GM19328 (cell line): ENCODE measurements at regions not wholly inside any gene's neighbourhood (a gene's known extent, or its start where the extent isn't known, plus 50 kb on each side); places are given as distances from the start of the nearest gene placed in this dataset.
"Not testable (repeated sequence)": the region's sequence is repeated elsewhere in the genome, so short reads cannot be mapped to it uniquely, and the experiment has no call there.

ENCODE experiments used
- ATAC-seq: cut with Tn5 transposase; IDR thresholded peaks from one replicate; pipeline ENCODE4 v1.9.1; 2021; ENCODE audit warnings: mild to moderate bottlenecking, moderate library complexity; ENCODE audit not compliant: unreplicated experiment

- ATAC-seq: no peak
Measured at GRCh38 chr3:56957522-56957921, 102.9 kb upstream of the SPATA12 start.

- no peak for ATAC-seq
Measured at GRCh38 chr3:56956906-56957305, 103.6 kb upstream of the SPATA12 start.

- no peak for ATAC-seq
Measured at GRCh38 chr3:56955492-56956111, 104.9 kb upstream of the SPATA12 start.

- ATAC-seq: no peak
Measured at GRCh38 chr3:56954125-56954524, 106.3 kb upstream of the SPATA12 start.

- ATAC-seq: no peak
Measured at GRCh38 chr3:56952846-56953245, 107.6 kb upstream of the SPATA12 start.

- ATAC-seq: no peak
Measured at GRCh38 chr3:56952061-56952460, 108.4 kb upstream of the SPATA12 start.

- ATAC-seq: no peak
Measured at GRCh38 chr3:56951366-56951765, 109.1 kb upstream of the SPATA12 start.

GRCh38 chr3:56945378-56945777 is 115.1 kb upstream of the SPATA12 start:
- ATAC-seq: not testable (repeated sequence)

GRCh38 chr3:56942523-56942922 is 117.9 kb upstream of the SPATA12 start:
- ATAC-seq: no peak

GRCh38 chr3:56940976-56941375 is 119.5 kb upstream of the SPATA12 start:
- ATAC-seq: no peak

- no peak for ATAC-seq
Measured at GRCh38 chr3:56940321-56940720, 120.1 kb upstream of the SPATA12 start.

- ATAC-seq: no peak
Measured at GRCh38 chr3:56939834-56940233, 120.6 kb upstream of the SPATA12 start.

GRCh38 chr3:56938530-56938929 is 121.9 kb upstream of the SPATA12 start:
- ATAC-seq: no peak

- no peak for ATAC-seq
Measured at GRCh38 chr3:56937580-56937979, 122.9 kb upstream of the SPATA12 start.

- ATAC-seq: no peak
Measured at GRCh38 chr3:56935811-56936210, 124.7 kb upstream of the SPATA12 start.

- ATAC-seq: not testable (repeated sequence)
Measured at GRCh38 chr3:56934481-56934880, 126.0 kb upstream of the SPATA12 start.

- no peak for ATAC-seq
Measured at GRCh38 chr3:56933803-56934202, 126.7 kb upstream of the SPATA12 start.

- no peak for ATAC-seq
Measured at GRCh38 chr3:56932866-56933265, 127.6 kb upstream of the SPATA12 start.

GRCh38 chr3:56931836-56932235 is 128.6 kb upstream of the SPATA12 start:
- ATAC-seq: no peak

- ATAC-seq: no peak
Measured at GRCh38 chr3:56930706-56931105, 129.0 kb upstream of the ARHGEF3 start.

GRCh38 chr3:56929809-56930615 is 128.3 kb upstream of the ARHGEF3 start:
- ATAC-seq: no peak

- ATAC-seq: no peak
Measured at GRCh38 chr3:56928379-56929068, 126.8 kb upstream of the ARHGEF3 start.
